ENCODE measurements at regions not wholly inside any gene's neighbourhood (a gene's known extent, or its start where the extent isn't known, plus 50 kb on each side); places are given as distances from the start of the nearest gene placed in this dataset.

- TF ChIP-seq USF1 (CRISPR knock-in tag; IDR thresholded peaks at IDR 0.05), result no peak
These were observed 190.6 kb upstream of the SLC39A10 start (continued) for GRCh38 chr2:195466427-195466826.

GRCh38 chr2:195461010-195461409, 196.0 kb upstream of the SLC39A10 start:
- no peaks in the 10 kb centered on the region for H3K27me3 Mint-ChIP-seq (ENCODE audit: low read depth)
- H3K9me3 Mint-ChIP-seq, result peaks cover 5% of the 10 kb centered on the region
- no peak overlapping the region for H3K4me3 Mint-ChIP-seq
- ChIA-PET POLR2A (no interaction called here), CTCF (no interaction called here)
- no peak for ATAC-seq
- no peaks in the 10 kb centered on the region for H3K36me3 Mint-ChIP-seq
- no peaks in the 10 kb centered on the region for H3K4me1 Mint-ChIP-seq
- TF ChIP-seq ZNF532 (CRISPR knock-in tag; IDR thresholded peaks at IDR 0.05; ENCODE audit: borderline replicate concordance) (no peak), ZBTB43 (CRISPR knock-in tag; IDR thresholded peaks at IDR 0.05) (no peak), USF2 (CRISPR knock-in tag; IDR thresholded peaks at IDR 0.05) (no peak), ZNF281 (CRISPR knock-in tag; IDR thresholded peaks at IDR 0.05) (no peak), CREM (CRISPR knock-in tag; IDR thresholded peaks at IDR 0.05) (no peak), ZNF512 (CRISPR knock-in tag; IDR thresholded peaks at IDR 0.05; ENCODE audit: borderline replicate concordance) (no peak), ZNF232 (CRISPR knock-in tag; IDR thresholded peaks at IDR 0.05) (no peak), ZNF416 (CRISPR knock-in tag; IDR thresholded peaks at IDR 0.05) (no peak), TCF7 (CRISPR knock-in tag; IDR thresholded peaks at IDR 0.05; ENCODE audit: low read depth) (no peak), ZBTB21 (CRISPR knock-in tag; IDR thresholded peaks at IDR 0.05; ENCODE audit: borderline replicate concordance) (no peak), MAX (CRISPR knock-in tag; IDR thresholded peaks at IDR 0.05) (no peak), JUN (CRISPR knock-in tag; IDR thresholded peaks at IDR 0.05) (no peak), PREB (CRISPR knock-in tag; IDR thresholded peaks at IDR 0.05; ENCODE audit: borderline replicate concordance) (no peak), PRRX2 (CRISPR knock-in tag; IDR thresholded peaks at IDR 0.05) (no peak)
- no peak for DNase-seq (ENCODE audit: low spot score)
- no peak overlapping the region for H3K27ac Mint-ChIP-seq

Data from WTC11 (cell line).